PFSK-1 (cell line): ENCODE measurements at regions not wholly inside any gene's neighbourhood (a gene's known extent, or its start where the extent isn't known, plus 50 kb on each side); places are given as distances from the start of the nearest gene placed in this dataset.

ENCODE experiments used
- FOXP2 ChIP-seq: optimal IDR thresholded peaks from 2 replicates; pipeline ENCODE3; 2011; ENCODE audit warnings: borderline replicate concordance, control low read depth, inconsistent platforms; ENCODE audit not compliant: insufficient read depth; ENCODE audit errors: extremely low read length, extremely low read depth
- POLR2AphosphoS5 ChIP-seq: IDR thresholded peaks from 2 replicates; pipeline ENCODE4 v1.6.1; 2012; ENCODE audit warnings: low read depth, mild to moderate bottlenecking, control low read depth, low read length, moderate library complexity
- REST ChIP-seq, 2 experiments: IDR thresholded peaks; 2 replicates each; pipeline versions ENCODE4 v1.6.1 to v1.8.0; 2011 to 2012; ENCODE audit warnings: low read depth in 2 of 2, low read length in 2 of 2, control low read depth in 1 of 2, inconsistent platforms in 1 of 2, mild to moderate bottlenecking in 1 of 2, moderate library complexity in 1 of 2; ENCODE audit not compliant: insufficient read depth in 1 of 2
- SIN3A ChIP-seq: IDR thresholded peaks from 2 replicates; pipeline ENCODE4 v1.6.1; 2012; ENCODE audit warnings: mild to moderate bottlenecking, low read length, moderate library complexity, borderline replicate concordance; ENCODE audit not compliant: insufficient read depth
- TAF1 ChIP-seq: IDR thresholded peaks from 2 replicates; pipeline ENCODE4 v1.6.1; 2012; ENCODE audit warnings: low read length, control low read depth, borderline replicate concordance; ENCODE audit not compliant: insufficient read depth

- TF ChIP-seq SIN3A (no peak), FOXP2 (no peak)
These were observed 802.8 kb downstream of the BRD1 start for GRCh38 chr22:49024775-49025440.

- no peak for TF ChIP-seq SIN3A
- TF ChIP-seq POLR2AphosphoS5 = no peak
- no peak for TF ChIP-seq TAF1
- no peak for TF ChIP-seq REST (IDR thresholded peaks at IDR 0.05; ENCODE audit: insufficient read depth in 1 of 2, low read depth in 2 of 2, low read length in 2 of 2)
- TF ChIP-seq FOXP2 = no peak
These were observed 803.5 kb downstream of the BRD1 start for GRCh38 chr22:49023879-49024774.

- TF ChIP-seq FOXP2 = no peak
- TF ChIP-seq SIN3A = no peak
- TF ChIP-seq POLR2AphosphoS5 = no peak
- no peak for TF ChIP-seq TAF1
- TF ChIP-seq REST (IDR thresholded peaks at IDR 0.05; ENCODE audit: insufficient read depth in 1 of 2, low read depth in 2 of 2, low read length in 2 of 2) = no peak
These were observed 804.4 kb downstream of the BRD1 start for GRCh38 chr22:49023161-49023878.

- TF ChIP-seq REST (IDR thresholded peaks at IDR 0.05; ENCODE audit: insufficient read depth in 1 of 2, low read depth in 2 of 2, low read length in 2 of 2) (no peak), FOXP2 (no peak), TAF1 (no peak)
These were observed 804.9 kb downstream of the BRD1 start for GRCh38 chr22:49022816-49023160.

- TF ChIP-seq REST (IDR thresholded peaks at IDR 0.05; ENCODE audit: insufficient read depth in 1 of 2, low read depth in 2 of 2, low read length in 2 of 2) (no peak), SIN3A (no peak), TAF1 (no peak), FOXP2 (no peak), POLR2AphosphoS5 (no peak)
These were observed 805.5 kb downstream of the BRD1 start for GRCh38 chr22:49021926-49022815.
